ENCODE measurements at regions not wholly inside any gene's neighbourhood (a gene's known extent, or its start where the extent isn't known, plus 50 kb on each side); places are given as distances from the start of the nearest gene placed in this dataset.
A peak's percentile ranks its signal among the peaks of the same experiment; 100 is the strongest.

DNA sequence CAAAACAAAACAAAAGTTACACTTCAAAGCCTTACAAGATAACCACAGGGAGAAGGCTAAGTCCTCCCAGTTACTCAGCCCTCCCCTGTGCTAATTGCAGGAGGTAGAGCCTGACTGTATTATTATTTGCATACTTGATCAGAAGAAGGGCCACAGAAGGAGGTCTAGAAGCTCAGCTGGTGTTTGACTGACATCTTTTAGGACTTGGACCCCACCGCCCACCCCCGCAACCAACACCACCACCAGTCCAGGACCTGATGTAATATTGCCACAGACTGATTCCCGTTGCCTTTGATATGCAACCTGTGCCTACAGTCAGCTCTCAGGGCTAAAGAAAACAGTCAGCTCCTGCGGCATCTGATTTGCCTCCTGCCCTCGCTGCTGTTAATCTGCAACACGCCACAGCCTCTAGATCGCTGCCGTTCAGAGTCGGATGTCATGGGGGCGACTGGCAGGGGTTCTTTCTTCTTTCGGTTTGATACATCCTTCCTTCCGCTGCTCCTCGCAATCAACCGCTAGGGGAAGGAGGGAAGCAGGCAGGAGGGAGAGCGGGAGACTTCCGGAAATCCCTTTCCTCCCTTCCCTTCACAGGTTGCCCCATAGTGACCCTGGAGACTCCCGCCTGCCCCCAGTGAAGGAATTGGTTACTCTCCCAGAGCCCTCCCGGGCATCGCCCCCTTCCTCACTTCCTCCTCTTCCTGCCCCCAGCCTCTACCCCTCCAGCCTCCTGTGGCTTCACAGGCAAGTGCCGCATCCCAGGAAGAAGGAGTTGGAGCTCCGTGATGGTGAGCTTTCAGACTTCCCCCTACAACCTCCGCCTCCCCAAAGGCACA, 90.5 kb upstream of the SOX9 start:
- TF ChIP-seq, protein P1, sequence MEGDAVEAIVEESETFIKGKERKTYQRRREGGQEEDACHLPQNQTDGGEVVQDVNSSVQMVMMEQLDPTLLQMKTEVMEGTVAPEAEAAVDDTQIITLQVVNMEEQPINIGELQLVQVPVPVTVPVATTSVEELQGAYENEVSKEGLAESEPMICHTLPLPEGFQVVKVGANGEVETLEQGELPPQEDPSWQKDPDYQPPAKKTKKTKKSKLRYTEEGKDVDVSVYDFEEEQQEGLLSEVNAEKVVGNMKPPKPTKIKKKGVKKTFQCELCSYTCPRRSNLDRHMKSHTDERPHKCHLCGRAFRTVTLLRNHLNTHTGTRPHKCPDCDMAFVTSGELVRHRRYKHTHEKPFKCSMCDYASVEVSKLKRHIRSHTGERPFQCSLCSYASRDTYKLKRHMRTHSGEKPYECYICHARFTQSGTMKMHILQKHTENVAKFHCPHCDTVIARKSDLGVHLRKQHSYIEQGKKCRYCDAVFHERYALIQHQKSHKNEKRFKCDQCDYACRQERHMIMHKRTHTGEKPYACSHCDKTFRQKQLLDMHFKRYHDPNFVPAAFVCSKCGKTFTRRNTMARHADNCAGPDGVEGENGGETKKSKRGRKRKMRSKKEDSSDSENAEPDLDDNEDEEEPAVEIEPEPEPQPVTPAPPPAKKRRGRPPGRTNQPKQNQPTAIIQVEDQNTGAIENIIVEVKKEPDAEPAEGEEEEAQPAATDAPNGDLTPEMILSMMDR (IDR thresholded peaks at IDR 0.05; ENCODE audit: insufficient read depth, low read depth, low read length), result peak; percentile 44
- DNase-seq (ENCODE audit: low read depth), result peak; percentile 28
- H3K4me3 ChIP-seq (ENCODE audit: low read depth, low read length), result peak overlapping the region; percentile 57

DNA sequence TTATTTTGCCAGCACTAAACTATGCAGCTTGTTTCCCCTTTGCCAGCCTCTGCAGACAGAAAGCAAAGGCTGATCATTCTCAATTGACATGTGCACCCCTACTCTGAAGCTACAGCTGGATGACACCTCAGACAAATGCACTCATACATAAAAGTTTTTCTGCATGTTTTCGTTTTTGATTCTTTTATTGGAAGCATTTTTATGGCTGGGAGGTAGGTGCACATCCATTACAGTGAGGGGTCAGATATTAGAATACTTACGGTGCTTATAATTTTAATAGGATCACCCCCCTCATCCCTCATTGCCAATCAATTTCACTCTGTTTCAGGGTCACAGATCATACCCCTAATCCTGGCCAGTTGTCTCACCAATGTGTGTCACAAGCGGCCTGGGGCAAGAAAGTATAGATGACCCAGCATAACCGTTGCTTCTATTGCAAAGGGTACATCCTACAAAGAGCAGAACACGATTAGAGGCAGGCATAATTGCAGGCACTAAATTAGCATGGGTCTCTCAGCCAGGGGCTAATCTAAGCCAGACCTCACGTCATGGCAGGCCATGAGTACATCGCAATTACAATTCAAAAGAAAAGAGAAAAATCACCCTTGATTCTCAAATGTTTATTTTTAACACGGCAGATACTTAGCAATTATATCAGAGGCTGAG, 89.5 kb upstream of the SOX9 start:
- TF ChIP-seq, protein P1 (IDR thresholded peaks at IDR 0.05; ENCODE audit: insufficient read depth, low read depth, low read length), result no peak
- DNase-seq (ENCODE audit: low read depth), result no peak
- no peak overlapping the region for H3K4me3 ChIP-seq (ENCODE audit: low read depth, low read length)

GRCh38 chr17:72033334-72033733, 87.5 kb upstream of the SOX9 start:
- no peak overlapping the region for H3K4me3 ChIP-seq (ENCODE audit: low read depth, low read length)
- TF ChIP-seq, protein P1 (IDR thresholded peaks at IDR 0.05; ENCODE audit: insufficient read depth, low read depth, low read length), result no peak

GRCh38 chr17:72034000-72034399, 86.8 kb upstream of the SOX9 start:
- no peak for DNase-seq (ENCODE audit: low read depth)
- no peak overlapping the region for H3K4me3 ChIP-seq (ENCODE audit: low read depth, low read length)
- TF ChIP-seq, protein P1 (IDR thresholded peaks at IDR 0.05; ENCODE audit: insufficient read depth, low read depth, low read length), result no peak

More at GRCh38 chr17:72033334-72033733, 87.5 kb upstream of the SOX9 start:
- no peak for DNase-seq (ENCODE audit: low read depth)

DNA sequence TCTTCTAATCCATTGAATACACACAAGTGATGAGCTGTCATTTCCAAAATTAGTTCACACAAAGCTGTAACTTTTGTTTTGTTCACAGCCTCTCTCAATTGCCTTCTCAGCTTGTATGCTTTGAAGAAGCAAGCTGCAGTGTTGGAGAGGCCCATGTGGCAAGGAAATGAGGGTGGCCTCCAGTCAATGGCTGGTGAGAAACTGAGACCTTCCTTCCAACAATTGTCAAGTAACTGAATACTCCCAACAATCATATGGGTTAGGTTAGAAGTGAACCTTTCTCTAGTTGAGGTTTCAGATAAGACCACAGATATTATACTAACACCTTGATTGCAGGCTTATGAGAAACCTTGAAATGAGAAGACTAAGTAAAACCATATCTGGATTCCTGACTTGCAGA, 82.4 kb upstream of the SOX9 start:
- TF ChIP-seq, protein P1 (IDR thresholded peaks at IDR 0.05; ENCODE audit: insufficient read depth, low read depth, low read length), result no peak
- H3K4me3 ChIP-seq (ENCODE audit: low read depth, low read length), result no peak overlapping the region
- no peak for DNase-seq (ENCODE audit: low read depth)

GRCh38 chr17:72039490-72039889, 81.3 kb upstream of the SOX9 start:
- DNase-seq (ENCODE audit: low read depth), result no peak
- no peak overlapping the region for H3K4me3 ChIP-seq (ENCODE audit: low read depth, low read length)
- TF ChIP-seq, protein P1 (IDR thresholded peaks at IDR 0.05; ENCODE audit: insufficient read depth, low read depth, low read length), result no peak

Measured in fibroblast of villous mesenchyme (primary cell).